ENCODE measurements at regions not wholly inside any gene's neighbourhood (a gene's known extent, or its start where the extent isn't known, plus 50 kb on each side); places are given as distances from the start of the nearest gene placed in this dataset.
"Not testable (repeated sequence)": the region's sequence is repeated elsewhere in the genome, so short reads cannot be mapped to it uniquely, and the experiment has no call there.

GRCh38 chr17:34012709-34013375, 242.2 kb upstream of the CCL2 start:
- no peak for DNase-seq (ENCODE audit: low spot score)

GRCh38 chr17:34015253-34015652, 239.8 kb upstream of the CCL2 start:
- DNase-seq (ENCODE audit: low spot score): no peak

- DNase-seq (ENCODE audit: low spot score): no peak
Measured at GRCh38 chr17:34024386-34024785, 230.7 kb upstream of the CCL2 start.

GRCh38 chr17:34024806-34025551, 230.1 kb upstream of the CCL2 start:
- DNase-seq (ENCODE audit: low spot score): no peak

- DNase-seq (ENCODE audit: low spot score): not testable (repeated sequence)
Measured at GRCh38 chr17:34030601-34031000, 224.5 kb upstream of the CCL2 start.

GRCh38 chr17:34032305-34032704, 222.8 kb upstream of the CCL2 start:
- not testable (repeated sequence) for DNase-seq (ENCODE audit: low spot score)

GRCh38 chr17:34038786-34039185, 216.3 kb upstream of the CCL2 start:
- DNase-seq (ENCODE audit: low spot score): not testable (repeated sequence)

- DNase-seq (ENCODE audit: low spot score): not testable (repeated sequence)
Measured at GRCh38 chr17:34039213-34039612, 215.9 kb upstream of the CCL2 start.

GRCh38 chr17:34039759-34040555, 215.1 kb upstream of the CCL2 start:
- not testable (repeated sequence) for DNase-seq (ENCODE audit: low spot score)

GRCh38 chr17:34045990-34046389, 209.1 kb upstream of the CCL2 start:
- DNase-seq (ENCODE audit: low spot score): no peak

GRCh38 chr17:34051046-34051445, 204.0 kb upstream of the CCL2 start:
- DNase-seq (ENCODE audit: low spot score): no peak

GRCh38 chr17:34054495-34054894, 200.6 kb upstream of the CCL2 start:
- no peak for DNase-seq (ENCODE audit: low spot score)

GRCh38 chr17:34055606-34056005, 199.5 kb upstream of the CCL2 start:
- DNase-seq (ENCODE audit: low spot score): no peak

GRCh38 chr17:34059423-34060220, 195.5 kb upstream of the CCL2 start:
- no peak for DNase-seq (ENCODE audit: low spot score)

GRCh38 chr17:34066528-34066927, 188.6 kb upstream of the CCL2 start:
- no peak for DNase-seq (ENCODE audit: low spot score)

- DNase-seq (ENCODE audit: low spot score): no peak
Measured at GRCh38 chr17:34067011-34067410, 188.1 kb upstream of the CCL2 start.

- no peak for DNase-seq (ENCODE audit: low spot score)
Measured at GRCh38 chr17:34068571-34068970, 186.5 kb upstream of the CCL2 start.

GRCh38 chr17:34070712-34071111, 184.4 kb upstream of the CCL2 start:
- no peak for DNase-seq (ENCODE audit: low spot score)

GRCh38 chr17:34071886-34072420, 183.1 kb upstream of the CCL2 start:
- DNase-seq (ENCODE audit: low spot score): no peak

GRCh38 chr17:34075076-34075475, 180.0 kb upstream of the CCL2 start:
- DNase-seq (ENCODE audit: low spot score): no peak

Measured in mucosa of gallbladder (tissue), 1 donor.